ACHN (cell line): ENCODE measurements at regions not wholly inside any gene's neighbourhood (a gene's known extent, or its start where the extent isn't known, plus 50 kb on each side); places are given as distances from the start of the nearest gene placed in this dataset.

ENCODE experiments used
- DNase-seq: peaks from one replicate; pipeline ENCODE4 v3.0.0-alpha.2; 2015
- in situ Hi-C: cut with HindIII; loops from 2 replicates; pipeline ENCODE4 v1.10.0; 2017; ENCODE audit warnings: low sequenced_read_pairs, low pct_ligation_motif_present, low pct_unique_long_range_greater_than_20kb

DNA sequence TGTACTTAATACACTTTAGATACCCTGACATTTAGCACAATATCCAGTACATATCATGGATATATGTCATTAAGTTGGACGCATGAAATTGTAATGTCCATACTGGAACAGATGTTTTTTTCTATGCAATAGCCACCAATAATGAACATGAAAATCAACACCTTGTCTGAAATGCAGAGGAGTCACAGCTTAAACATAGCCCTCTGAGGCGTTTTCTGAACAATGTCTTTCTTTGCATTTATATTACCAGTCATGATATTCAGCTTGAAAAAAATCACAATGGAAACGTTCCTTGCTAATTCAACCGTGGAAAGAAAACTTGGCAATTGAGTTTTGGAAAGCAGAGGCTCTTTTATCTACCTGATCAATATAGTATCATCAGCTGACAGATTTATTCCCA is 86.7 kb upstream of the COL11A1 start:
- in situ Hi-C loops: no loop called here
- DNase-seq: no peak

DNA sequence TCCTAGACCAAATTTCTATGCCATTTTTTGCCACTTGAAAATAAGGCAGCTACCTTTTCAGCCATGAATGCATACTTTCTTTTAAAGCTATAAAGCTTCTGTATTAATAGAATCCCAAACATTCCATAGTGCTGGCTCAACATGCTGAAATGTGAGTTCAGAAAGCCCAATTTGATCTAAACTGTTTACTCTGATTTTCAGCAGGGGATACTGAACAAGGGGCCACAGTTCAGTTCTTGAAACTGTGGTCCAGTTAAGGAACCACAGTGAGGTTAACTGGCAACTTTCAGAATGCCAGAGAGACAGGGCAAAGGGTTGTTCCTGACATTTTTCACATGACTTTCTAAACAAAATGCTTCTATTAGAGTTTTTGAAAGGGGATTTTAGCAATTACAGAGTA is 85.7 kb upstream of the COL11A1 start:
- DNase-seq: no peak
- in situ Hi-C loops: no loop called here

DNA sequence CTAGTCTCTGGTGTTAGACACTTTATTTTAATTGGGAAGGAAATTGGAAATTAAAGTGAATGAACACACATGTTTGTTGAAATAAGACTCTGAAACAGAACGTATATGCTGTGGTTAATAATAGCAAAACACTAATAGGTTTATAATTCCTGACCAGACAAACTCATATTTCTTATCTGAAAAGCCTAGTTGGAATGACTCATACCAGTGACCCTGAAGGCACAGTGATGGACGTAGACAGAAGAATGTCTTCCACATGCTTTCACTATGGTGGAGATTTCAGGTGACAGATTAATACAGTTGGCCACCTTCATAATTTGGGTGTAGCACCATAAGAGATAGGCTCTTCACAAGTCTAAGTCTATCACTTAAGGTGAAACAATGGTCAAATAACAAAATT is 83.0 kb upstream of the COL11A1 start:
- DNase-seq: no peak
- in situ Hi-C loops: no loop called here

DNA sequence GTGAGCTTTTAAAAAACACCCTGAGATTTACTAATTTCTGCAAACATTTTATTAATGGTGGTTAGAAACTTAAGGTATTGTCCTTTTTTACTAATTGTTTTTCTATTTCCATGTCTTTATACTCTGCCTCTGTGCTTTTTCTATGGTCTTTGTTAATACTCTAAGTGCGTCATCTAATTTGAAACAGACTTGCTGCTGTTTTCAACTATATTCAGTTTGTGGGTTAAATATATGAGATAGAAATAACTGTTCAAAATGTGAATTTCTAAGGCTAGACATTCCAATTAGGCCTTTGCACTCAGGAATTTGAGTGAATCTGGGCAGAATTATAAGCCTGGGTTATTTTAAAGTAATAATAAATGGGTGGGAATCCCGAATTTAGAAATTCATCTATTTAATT is 82.4 kb upstream of the COL11A1 start:
- DNase-seq: no peak
- in situ Hi-C loops: no loop called here

DNA sequence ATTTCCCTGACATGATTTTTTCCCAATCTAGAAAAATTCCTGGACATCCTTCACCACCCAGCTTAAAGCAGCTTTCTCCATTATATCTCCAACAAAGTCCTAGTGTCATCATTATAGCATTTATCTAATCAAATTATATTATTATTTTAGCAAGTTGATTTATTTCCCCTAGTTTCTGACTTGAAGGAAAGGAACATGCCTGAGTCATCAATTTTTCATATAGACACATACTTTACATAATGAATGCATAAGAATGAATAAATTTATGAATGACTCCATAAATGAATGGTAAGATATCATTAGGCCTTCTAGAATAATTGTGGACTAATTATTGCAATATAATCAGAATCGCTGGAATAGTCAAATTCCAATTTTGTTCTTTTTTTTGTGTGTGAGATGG is 79.4 kb upstream of the COL11A1 start:
- DNase-seq: no peak
- in situ Hi-C loops: no loop called here

DNA sequence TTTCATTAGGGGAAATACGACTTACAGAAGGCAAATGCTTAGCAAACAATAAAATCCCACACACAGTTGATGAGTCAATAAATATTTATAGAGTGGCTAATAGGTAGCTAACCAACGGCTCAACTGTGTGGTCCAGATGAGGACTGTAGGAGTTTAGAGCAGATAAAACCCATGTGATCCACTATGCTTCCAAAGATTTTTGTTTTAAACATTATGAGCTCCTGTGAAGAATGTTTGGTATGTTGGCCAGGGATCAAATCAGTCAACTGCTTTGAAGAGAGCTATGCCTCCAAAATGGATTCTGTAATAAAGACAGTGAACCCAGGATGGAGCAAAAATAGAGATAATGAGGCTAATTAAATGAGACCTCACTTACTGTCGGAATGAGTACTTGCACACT is 72.3 kb upstream of the COL11A1 start:
- peak; percentile 29 for DNase-seq
- in situ Hi-C loops: no loop called here

DNA sequence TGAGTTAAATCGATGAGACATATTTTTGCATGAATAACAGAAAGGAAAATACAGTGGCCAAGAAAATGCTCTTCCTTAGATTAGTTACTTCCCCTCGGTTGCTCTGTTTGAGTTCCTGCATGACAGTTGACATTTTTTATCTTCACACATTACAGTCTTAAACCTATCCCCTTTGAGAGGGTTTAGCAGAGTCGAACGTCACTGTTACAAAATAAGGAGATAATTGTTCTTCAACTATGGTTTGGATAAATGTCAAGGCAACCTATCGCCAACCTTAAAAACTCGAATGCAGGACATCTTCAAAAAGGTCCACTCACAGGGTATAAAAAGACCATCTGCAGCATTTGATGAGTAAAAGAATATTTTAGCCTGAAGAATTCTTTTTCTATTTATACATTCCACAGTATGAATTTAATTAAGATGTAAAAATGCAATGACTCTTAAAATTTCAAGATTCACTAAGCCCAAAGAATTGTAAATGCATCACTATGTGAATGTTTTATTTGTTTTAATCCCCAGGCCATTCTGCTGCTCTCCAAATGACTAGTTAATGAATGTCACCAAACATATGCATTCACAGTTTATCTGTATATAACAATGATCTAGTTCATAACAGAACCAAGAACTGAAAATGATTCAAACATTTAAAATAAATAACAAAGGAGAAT is 68.9 kb upstream of the COL11A1 start:
- no peak for DNase-seq
- in situ Hi-C loops: no loop called here

DNA sequence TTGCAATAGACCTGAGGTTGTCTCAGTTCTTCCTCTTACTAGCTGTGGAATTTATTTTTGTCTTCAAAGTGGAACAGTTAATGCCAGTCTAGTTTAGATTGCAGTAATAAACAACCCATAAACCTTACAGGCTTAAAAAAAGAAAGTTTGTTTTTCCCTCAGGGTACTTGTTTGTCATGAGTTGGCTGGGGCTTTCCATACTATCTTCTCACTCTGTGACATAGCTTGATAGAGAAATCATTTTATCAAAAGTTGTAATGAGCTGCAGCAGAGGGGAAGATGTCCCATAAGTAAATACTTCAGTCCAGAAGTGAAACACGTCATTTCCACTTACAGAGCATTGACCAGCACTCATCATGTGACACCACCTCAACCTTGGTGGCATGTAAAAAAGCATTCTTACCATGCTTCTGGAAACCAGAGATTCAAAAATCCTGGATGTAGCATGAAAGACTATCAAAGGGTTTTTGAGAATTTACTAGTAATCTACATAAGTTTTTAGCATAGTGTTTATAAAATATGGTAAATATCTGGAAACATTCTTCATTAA is 62.8 kb upstream of the COL11A1 start:
- DNase-seq: no peak
- in situ Hi-C loops: no loop called here

DNA sequence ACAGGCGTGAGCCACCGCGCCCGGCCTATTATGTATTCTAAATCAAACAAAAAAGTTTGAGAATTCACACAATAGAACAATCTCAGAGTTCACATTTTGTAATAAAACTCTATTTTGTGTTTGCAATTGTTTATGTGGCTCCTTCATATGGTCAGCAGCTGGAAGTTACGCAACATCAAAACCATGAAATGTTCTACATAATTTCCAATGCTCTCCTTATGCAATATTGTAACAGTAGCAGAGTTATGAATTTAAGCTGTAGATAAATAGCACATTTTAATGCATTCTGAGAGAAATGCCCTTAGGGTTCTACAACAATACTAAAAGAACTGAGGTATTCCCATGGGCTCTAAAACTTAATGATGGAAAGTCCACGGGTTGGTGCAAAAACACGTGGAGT is 62.3 kb upstream of the COL11A1 start:
- in situ Hi-C loops: no loop called here
- DNase-seq: no peak

DNA sequence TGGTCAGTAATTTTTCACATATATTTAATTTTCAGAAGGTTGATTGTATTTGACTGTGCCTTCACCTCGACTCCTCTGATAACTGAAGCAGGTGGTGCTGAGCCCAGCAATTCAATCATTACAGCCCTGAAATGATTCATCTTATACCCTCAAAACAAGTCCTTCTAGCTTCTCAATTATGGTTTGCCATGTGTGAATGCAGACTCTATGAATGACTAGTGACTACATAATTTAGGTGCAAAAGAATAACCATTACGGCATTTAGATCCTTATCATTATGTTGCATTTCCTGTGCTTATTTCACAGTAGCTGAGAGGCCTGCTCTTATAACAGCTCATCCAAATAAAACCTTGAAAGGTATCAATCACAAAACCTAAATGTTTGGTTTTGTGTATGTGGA is 54.0 kb upstream of the COL11A1 start:
- no peak for DNase-seq
- in situ Hi-C loops: no loop called here

DNA sequence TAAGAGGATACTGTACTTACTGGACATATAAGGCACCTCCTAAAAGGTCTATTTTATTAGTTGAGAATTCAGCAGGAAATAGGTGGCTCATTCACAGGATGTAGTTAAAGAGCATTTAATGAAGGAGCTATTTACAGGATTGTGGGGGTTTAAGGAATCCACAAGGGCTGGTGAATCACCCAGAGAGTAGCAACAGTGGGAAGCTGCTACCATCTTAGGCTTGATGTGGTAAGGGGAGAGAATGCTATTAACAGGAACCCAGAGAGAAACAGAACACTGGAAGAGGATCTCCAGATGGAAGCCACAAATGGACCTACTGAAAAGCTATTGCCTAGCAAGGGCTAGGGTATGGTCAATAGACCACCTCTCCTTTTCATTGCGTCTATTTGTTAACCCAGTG is 52.0 kb upstream of the COL11A1 start:
- no peak for DNase-seq
- in situ Hi-C loops: no loop called here
